ENCODE measurements at regions not wholly inside any gene's neighbourhood (a gene's known extent, or its start where the extent isn't known, plus 50 kb on each side); places are given as distances from the start of the nearest gene placed in this dataset.
"Not testable (repeated sequence)": the region's sequence is repeated elsewhere in the genome, so short reads cannot be mapped to it uniquely, and the experiment has no call there.

DNA sequence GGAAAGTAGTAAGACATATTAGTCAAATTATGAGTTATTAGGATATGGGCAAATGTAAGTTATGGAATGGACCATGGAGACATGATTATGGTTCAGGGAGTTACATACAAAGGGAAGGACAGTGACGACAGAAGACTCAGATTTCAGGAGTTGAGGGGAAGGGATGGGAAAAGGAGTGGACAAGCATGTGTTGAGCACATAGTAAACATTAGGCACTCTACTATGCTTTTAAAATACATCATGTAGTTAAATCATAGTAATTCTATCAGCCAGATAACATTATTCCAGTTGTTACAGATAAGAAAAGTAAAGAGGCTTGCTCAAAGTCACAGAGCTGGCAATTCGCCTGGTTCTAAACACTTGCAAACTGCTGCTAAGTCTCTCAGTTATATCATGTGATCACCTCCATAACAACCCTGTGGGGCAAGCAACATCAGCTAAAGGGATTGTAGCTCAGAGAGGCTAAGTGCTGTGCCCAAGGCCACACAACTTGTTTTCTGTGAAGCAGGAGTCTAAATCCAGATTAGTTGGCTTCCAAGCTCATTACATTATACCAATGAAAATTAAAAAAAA is 115.2 kb upstream of the MDFIC start:
- Histone ChIP-seq H3K27ac (replicated peaks in 1 of 4) (no peak overlapping the region), H3K36me3 (no peaks in the 10 kb centered on the region), H3K4me1 (no peaks in the 10 kb centered on the region), H3K27me3 (no peaks in the 10 kb centered on the region), H3K9me3 (no peaks in the 10 kb centered on the region), H3K4me3 (no peak overlapping the region)
- intact Hi-C loops (cut with DNase I): no loop called here
- DNase-seq (ENCODE audit: extremely low spot score): no peak
- no peak for TF ChIP-seq POLR2A (IDR thresholded peaks at IDR 0.05; ENCODE audit: low read depth)
- TF ChIP-seq EP300 (IDR thresholded peaks at IDR 0.05): no peak
- TF ChIP-seq POLR2AphosphoS5 (IDR thresholded peaks at IDR 0.05): no peak
- TF ChIP-seq, protein P1, sequence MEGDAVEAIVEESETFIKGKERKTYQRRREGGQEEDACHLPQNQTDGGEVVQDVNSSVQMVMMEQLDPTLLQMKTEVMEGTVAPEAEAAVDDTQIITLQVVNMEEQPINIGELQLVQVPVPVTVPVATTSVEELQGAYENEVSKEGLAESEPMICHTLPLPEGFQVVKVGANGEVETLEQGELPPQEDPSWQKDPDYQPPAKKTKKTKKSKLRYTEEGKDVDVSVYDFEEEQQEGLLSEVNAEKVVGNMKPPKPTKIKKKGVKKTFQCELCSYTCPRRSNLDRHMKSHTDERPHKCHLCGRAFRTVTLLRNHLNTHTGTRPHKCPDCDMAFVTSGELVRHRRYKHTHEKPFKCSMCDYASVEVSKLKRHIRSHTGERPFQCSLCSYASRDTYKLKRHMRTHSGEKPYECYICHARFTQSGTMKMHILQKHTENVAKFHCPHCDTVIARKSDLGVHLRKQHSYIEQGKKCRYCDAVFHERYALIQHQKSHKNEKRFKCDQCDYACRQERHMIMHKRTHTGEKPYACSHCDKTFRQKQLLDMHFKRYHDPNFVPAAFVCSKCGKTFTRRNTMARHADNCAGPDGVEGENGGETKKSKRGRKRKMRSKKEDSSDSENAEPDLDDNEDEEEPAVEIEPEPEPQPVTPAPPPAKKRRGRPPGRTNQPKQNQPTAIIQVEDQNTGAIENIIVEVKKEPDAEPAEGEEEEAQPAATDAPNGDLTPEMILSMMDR (IDR thresholded peaks at IDR 0.05): no peak
- WGBS: 78% methylated on average over 2 of the region's 2 CpGs

DNA sequence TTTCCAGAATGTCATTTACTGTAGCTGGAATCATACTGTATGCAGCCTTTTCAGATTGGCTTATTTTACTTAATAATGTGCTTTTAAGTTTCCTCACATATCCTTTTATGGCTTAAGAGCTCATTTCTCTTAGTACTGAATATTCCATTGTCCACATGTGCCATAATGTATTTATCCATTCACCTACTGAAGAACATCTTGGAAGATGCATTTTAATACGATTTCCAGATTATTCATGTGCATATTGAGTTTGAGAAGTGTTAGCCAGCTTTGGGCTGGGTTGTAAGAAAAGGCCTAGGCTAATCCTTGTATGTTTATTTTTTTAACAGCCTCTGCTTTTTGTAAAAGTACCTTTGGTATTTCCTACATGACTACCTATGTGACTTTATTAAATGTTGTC is 109.3 kb upstream of the MDFIC start:
- Histone ChIP-seq H3K27me3 (no peaks in the 10 kb centered on the region), H3K4me1 (no peaks in the 10 kb centered on the region), H3K4me3 (no peak overlapping the region), H3K9me3 (no peaks in the 10 kb centered on the region), H3K36me3 (no peaks in the 10 kb centered on the region), H3K27ac (replicated peaks in 1 of 4) (no peak overlapping the region)
- no peak for DNase-seq (ENCODE audit: extremely low spot score)
- TF ChIP-seq, protein P1 (IDR thresholded peaks at IDR 0.05): no peak
- no peak for TF ChIP-seq POLR2AphosphoS5 (IDR thresholded peaks at IDR 0.05)
- TF ChIP-seq POLR2A (IDR thresholded peaks at IDR 0.05; ENCODE audit: low read depth): no peak
- no peak for TF ChIP-seq EP300 (IDR thresholded peaks at IDR 0.05)
- intact Hi-C loops (cut with DNase I): no loop called here
- 57% methylated on average over 1 of the region's 1 CpG for WGBS

DNA sequence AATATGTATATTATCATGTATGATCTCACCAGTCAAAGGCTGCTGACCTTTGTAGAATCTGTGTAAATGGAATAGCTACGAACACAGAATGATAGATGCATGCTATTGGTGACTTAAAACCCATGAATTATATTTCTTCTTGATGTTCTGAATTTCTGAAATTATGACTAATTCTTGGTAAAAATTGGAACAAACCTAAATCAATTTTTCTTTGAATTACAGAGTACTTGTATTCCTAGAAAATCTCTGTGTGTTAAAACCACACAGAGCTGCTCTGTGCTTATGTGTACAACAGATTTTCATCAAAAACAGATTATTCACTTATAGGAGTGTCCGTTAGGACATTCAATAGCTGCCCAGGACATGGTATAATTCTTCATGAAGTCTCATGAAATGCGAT is 108.3 kb upstream of the MDFIC start:
- no peak overlapping the region for H3K4me3 ChIP-seq
- H3K9me3 ChIP-seq: no peaks in the 10 kb centered on the region
- no peak for DNase-seq (ENCODE audit: extremely low spot score)
- WGBS: 71% methylated on average over 3 of the region's 3 CpGs
- H3K27me3 ChIP-seq: no peaks in the 10 kb centered on the region
- no peak overlapping the region for H3K27ac ChIP-seq (replicated peaks in 1 of 4)
- H3K36me3 ChIP-seq: no peaks in the 10 kb centered on the region
- no peak for TF ChIP-seq POLR2AphosphoS5 (IDR thresholded peaks at IDR 0.05)
- TF ChIP-seq EP300 (IDR thresholded peaks at IDR 0.05): no peak
- TF ChIP-seq POLR2A (IDR thresholded peaks at IDR 0.05; ENCODE audit: low read depth): no peak
- TF ChIP-seq, protein P1 (IDR thresholded peaks at IDR 0.05): no peak
- intact Hi-C loops (cut with DNase I): no loop called here
- H3K4me1 ChIP-seq: peaks cover 0 to 4% (median 0%) of the 10 kb centered on the region in 4 donors

DNA sequence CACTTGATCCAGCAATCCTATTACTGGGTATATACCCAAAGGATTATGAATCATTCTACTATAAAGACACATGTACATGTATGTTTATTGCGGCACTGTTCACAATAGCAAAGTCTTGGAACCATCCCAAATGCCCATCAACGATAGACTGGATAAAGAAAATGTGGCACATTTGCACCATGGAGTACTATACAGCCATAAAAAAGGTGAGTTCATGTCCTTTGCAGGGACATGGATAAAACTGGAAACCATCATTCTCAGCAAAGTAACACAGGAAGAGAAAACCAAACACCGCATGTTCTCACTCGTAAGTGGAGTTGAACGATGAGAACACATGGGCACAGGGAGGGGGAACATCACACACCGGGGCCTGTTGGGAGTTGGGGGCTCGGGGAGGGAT is 104.9 kb upstream of the MDFIC start:
- intact Hi-C loops (cut with DNase I): not testable (repeated sequence)

DNA sequence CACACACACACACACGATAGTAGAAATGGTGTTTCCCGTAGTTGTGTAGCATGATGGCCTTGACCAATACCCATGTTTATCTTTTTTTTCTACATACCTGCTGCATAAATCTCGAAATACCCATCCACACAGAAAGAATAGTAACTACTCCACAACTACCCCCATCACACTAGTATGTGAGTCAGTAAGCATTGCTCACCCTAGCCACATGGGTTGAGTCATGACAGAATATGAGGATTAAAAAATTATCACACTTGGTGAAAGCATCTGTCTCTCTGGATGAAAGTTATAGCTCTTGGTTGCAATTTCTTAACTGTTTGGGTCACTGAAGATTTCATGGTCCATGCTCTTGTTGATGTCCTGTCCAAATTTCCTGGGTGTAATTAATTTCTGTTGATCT is 103.4 kb upstream of the MDFIC start:
- TF ChIP-seq POLR2A (IDR thresholded peaks at IDR 0.05; ENCODE audit: low read depth) (no peak), POLR2AphosphoS5 (IDR thresholded peaks at IDR 0.05) (no peak), EP300 (IDR thresholded peaks at IDR 0.05) (no peak)
- TF ChIP-seq, protein P1 (IDR thresholded peaks at IDR 0.05): no peak
- WGBS: 73% methylated on average over 3 of the region's 3 CpGs
- Histone ChIP-seq H3K9me3 (no peaks in the 10 kb centered on the region), H3K36me3 (no peaks in the 10 kb centered on the region), H3K4me3 (no peak overlapping the region), H3K4me1 (peaks cover 7 to 42% (median 31%) of the 10 kb centered on the region in 4 donors), H3K27ac (replicated peaks in 1 of 4) (peak overlapping the region in 1 of 4 donors; percentile 78), H3K27me3 (no peaks in the 10 kb centered on the region)
- intact Hi-C loops (cut with DNase I): no loop called here
- DNase-seq (ENCODE audit: extremely low spot score): no peak

More for the DNA sequence above, 104.9 kb upstream of the MDFIC start:
- H3K9me3 ChIP-seq; H3K4me3 ChIP-seq; H3K27ac ChIP-seq (replicated peaks in 1 of 4); H3K36me3 ChIP-seq; DNase-seq (ENCODE audit: extremely low spot score); H3K27me3 ChIP-seq: not testable (repeated sequence)
- WGBS: 91% methylated on average over 7 of the region's 7 CpGs
- peaks cover 7 to 38% (median 28%) of the 10 kb centered on the region in 4 donors for H3K4me1 ChIP-seq
